Stimulated activated CD4-positive, alpha-beta T cell treated with anti-CD3 and anti-CD28 coated beads, Interleukin-12 subunit alpha, Interleukin-12 subunit beta, amount 100 ng/mL, for 48 hours (primary cell): ENCODE measurements at regions not wholly inside any gene's neighbourhood (a gene's known extent, or its start where the extent isn't known, plus 50 kb on each side); places are given as distances from the start of the nearest gene placed in this dataset.
"Not testable (repeated sequence)": the region's sequence is repeated elsewhere in the genome, so short reads cannot be mapped to it uniquely, and the experiment has no call there.

Experiments
- DNase-seq, 3 donors: peaks; one replicate each; pipeline ENCODE4 v3.0.0-alpha.2; 2020; ENCODE audit warnings: low read depth in 2 of 3, low spot score in 1 of 3

DNA sequence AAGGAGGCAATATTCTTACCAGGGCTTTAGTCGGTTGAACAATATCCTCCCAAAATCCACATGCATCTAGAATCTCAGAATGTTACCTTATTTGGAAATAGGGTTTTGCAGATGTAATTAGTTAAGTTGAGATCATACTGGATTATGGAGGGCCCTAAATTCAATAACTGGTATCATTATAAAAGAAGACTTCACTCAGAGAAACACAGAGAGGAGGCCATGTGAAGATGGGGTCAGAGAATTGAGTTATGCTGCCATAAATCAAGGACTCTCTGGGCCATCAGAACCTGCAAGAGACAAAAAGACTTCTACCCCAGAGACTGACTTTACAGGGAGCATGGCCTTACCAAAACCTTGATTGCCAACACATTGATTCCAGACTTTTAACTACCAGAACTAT lies 1611.1 kb downstream of the SLITRK5 start:
- DNase-seq: no peak

DNA sequence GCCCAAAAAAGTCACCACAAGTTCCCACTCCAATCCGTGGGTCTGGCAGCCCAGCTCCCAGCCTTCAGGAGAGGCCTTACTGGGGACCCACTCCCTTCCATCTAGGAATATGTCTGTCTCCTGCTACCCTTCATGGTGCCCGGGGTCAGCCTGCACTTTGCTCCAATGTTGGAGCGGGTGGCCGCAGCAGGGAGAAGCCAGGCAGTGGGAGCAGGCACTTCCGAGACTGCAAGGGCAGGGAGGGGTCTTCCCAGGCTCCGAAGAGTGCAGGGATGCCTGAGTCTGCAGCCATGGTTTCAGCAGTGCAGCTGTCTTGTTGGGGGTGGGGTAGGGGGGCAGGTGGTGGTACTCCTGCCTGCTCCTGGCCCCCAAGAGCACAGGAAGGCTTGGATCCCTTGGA lies 1616.2 kb downstream of the SLITRK5 start:
- no peak for DNase-seq

DNA sequence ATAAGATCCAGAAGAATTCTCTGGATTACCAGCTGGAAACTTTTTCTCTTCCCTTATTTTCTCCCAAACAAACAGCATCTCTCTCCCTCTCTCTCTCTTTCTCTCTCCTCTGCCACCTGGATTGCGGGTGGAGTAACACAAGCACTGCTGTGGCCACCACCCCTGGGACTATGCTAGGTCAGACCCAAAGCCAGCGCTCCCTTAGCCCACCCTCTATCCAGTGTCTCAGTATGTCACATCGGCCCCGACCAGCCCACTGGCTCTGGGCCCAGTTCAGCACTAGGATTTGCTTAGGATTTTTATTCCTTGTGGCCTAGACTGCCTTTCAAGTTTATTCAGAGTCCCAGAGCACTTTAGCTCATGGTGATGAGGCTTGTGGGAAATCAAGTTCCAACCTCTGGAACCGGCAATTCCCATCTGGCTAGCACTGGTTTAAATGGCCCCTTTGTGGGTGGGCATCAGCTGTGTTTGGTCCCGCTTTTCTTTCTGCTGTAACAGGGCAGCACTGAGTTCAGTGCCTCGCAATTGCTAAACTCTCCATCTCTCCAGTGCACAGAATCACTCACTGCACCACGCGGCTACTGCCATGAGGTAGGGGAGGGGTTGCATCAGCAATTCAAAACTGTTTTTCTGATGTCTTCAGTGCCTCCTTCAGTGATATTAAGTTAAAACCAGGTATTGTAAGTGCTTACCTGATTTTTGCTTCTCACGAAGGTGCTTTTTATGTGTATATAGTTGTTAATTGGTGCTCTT lies 1623.1 kb downstream of the SLITRK5 start:
- no peak for DNase-seq

DNA sequence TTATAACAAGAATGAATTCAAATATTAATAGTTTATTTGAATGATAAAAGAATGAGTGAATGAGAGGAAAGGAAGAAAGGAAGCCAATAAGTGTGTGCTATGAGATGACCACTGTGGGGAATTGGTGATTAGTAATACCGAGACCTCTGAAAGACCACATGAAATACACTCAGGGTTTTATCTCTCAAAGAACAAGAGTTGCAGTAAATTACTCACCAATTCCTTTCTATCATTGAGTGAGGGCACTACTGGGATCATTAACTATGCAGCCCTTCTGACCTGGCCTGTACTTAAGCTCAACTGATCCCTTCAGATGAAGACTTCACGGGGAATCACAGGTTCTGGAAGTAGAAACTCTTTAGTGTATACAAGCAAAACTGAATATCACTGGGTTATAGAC lies 1636.1 kb downstream of the SLITRK5 start:
- no peak for DNase-seq

DNA sequence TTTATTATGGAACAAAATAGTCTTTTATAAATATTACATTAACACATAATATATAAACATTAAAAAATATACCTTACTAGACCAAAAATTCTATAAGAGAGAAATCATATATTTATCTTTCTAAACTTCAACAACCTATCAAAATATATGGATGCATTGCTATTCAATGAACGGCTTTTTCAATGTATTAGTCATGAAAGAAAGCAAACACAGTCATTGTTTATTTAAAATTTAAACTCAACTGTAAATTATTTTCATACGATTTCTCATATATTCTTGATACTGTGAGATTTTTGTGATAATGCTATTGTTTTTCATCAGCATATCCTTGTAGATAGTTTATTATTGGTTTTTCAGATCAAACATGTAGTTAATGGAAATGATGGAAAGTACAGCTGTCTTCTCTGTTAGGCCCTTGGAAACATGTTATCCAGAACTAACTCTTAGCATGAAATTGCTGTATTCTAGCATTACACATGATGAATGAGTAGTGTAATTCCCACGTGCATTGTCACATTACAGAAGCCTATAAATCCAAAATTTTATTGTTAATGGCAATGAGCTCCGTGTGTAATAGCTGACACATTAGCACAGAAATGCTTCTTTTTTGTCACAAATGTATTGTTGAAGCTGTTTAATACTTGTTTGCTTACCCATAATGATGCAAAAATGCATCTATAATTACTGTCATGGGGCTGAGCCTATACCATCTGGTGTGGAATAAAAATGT lies 1639.9 kb downstream of the SLITRK5 start:
- no peak for DNase-seq

DNA sequence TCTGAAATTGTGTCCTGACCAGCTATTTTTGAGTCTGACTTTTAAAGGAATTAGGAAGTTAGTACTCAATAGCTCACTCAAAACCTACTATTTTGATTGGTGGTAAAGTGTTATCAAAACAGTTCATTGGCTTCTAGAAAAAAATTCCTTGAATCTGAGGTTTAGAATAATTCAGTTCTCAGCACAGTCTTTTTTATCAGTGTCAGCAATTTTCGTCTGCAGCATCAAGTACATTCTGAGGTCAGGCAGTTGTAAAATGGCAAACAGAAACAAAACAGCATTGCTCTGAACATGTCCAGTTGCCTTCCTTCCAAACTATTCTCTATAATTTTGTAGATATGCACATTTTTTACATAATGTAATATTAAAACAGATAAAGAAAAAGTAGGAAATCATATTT lies 1644.1 kb downstream of the SLITRK5 start:
- DNase-seq: no peak

DNA sequence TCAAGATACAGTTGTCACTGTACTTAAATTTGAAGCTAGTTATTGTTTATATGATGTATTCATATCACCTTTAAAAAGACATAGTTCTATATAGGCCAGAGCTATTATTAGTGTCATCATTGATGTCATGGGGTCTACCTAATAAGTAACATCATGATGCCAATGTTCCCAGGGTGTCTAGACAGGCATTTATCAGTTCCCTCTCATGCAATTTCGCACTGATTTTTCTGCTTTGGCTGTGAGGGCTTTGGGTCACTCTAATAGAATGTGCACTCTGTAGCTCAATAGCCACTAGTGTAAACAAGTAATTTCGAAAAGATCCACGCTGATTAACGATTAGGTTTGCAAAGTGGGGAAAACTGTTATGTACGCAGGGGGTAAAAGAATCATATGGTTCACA lies 1651.3 kb downstream of the SLITRK5 start:
- no peak for DNase-seq

DNA sequence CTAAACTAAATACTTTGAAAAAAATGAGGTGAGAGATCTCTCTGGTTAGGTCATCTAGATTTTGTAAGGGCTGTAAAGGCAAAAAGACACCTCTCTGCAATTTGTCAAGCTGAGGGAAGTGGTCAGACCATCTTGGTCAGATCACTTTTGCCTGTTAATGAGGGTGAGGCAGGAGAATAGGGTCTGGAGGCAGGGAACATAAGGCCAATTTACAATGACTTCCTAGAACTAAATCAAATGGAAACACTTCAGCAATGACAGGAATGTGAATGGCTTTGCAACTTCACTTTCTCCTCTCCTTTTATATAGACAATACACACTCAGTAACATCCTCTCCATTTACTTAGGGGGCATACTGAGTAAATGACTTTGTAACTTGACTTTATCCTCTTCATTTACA lies 1653.4 kb downstream of the SLITRK5 start:
- no peak for DNase-seq

DNA sequence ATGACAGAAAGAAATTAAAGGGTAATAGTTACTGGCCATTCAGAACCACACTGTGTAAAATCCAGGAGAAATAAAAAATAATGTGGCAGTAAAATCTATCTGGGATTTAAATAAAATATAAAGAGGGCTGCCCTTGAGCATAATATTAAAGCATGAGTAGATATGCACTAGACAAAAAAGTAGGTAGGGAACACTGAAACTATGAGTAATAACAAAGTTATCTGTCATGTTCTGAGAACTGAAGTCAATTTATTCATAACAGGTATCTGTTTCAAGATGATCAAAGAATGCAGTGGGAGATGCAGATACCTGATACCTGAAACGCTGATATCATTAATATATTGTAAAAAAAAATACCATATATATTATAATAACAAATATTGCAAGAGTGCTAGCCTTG lies 1672.0 kb downstream of the SLITRK5 start:
- DNase-seq: no peak

DNA sequence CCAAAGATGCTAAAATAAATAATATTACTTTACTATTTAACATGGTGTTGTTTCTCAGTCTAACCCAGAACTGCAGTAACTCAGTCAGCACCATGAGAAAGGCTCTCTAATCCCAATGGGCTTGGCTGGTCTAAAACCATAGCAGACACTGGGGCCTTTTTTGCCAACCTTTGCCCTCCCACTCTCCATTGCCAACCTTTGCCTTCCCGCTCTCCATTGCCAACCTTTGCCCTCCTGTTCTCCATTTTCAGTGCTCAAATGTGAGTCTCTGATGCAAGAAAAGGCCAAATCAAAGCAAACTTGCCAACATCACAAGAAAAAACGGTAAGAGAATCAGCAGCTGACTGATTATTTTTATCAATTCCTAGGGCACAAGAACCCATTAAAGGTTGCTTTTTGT lies 1681.2 kb downstream of the SLITRK5 start:
- no peak for DNase-seq

DNA sequence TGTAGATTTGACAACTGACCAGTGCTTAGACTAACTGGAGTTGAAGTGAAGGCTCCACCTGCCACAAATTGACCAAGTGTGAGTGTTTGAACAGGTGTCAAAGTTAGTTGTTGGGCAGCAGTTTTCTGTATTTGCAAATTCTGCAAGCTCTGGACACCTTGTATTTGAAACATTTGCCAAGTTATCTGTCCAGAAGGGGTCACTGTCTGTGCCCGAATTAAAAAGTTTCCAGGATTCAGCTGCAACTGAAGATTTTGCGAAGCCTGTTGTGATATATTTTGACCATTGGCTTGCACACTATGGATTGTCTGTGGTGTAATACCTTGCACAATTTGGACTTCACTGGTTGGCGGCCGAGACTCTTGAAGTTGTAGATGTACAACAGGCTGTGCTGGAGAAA lies 1690.7 kb downstream of the SLITRK5 start:
- no peak for DNase-seq

DNA sequence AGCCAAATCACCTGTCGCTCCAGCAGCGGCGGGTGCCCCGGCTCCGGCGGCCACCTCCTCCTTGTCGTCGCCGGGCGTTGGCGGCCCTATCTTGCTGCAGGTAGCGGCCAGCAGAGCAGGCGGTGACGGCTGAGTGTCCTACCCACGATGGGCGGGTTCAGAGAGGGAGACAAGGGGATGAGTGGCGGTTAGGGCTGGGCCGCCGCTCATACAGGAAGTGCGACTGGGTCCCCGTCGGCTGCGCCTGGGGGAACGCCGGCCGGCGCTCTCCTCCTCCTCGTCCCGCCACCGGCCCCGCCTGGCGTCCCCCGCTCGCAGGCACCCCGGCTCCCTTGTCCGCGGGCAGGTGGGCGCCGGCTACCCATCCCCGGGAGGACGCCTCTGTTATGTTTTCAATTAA lies 1692.0 kb downstream of the SLITRK5 start:
- DNase-seq: no peak

DNA sequence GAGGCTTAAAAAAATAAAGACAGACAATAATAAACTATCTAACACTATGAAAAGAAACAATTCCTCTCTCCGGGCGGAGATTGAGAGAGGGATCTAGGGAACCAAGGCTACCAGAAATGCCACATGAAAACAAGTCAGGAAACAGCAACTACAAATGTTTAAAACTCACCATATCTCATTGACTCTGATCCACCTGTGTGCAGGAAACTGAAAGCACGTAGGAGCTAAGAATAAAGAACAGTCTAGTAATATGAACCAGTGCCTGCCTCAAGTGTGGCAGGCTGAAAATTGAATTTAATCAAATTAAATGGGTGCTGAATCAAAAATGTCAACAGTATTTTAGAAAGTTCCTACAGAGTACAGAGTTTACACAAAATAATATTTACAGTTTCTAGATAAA lies 1701.0 kb downstream of the SLITRK5 start:
- no peak for DNase-seq

DNA sequence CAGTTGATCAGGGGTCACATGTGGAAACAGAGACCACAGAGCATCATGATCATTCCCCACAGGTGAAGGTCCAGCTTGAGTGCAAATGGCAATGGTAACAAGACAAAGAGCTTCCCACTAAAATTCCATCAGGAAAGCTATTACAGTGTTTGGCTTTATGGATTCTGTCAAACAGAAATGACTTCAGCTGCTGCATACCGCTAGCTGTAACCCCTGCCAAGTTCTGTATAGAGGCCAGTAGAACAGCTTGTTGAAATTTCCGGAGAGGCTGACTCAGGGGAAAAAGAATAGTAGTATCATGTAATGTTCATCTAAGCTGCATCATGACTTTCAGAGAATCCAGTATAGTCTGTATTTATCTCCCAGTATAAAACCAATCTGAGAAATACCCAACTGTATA lies 1704.7 kb downstream of the SLITRK5 start:
- no peak for DNase-seq

DNA sequence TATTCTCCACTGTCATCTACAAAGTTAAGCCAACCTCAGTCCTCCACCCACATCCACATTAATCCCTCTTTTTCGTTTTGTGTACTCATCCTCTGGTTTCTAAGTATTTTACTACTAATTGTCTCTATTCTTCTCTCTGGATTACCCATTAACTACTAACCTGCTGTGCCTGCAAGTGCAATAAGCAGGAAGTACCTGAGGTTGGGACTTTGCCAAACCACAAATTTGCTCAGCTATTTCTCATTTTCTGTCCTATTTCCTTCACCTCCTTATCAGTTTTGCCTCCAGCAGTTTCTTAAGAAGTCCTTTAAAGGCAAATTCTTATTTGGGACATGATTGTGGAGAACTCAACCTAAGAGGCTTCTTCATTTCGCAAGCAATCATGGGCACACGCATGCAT lies 1708.9 kb downstream of the SLITRK5 start:
- no peak for DNase-seq

DNA sequence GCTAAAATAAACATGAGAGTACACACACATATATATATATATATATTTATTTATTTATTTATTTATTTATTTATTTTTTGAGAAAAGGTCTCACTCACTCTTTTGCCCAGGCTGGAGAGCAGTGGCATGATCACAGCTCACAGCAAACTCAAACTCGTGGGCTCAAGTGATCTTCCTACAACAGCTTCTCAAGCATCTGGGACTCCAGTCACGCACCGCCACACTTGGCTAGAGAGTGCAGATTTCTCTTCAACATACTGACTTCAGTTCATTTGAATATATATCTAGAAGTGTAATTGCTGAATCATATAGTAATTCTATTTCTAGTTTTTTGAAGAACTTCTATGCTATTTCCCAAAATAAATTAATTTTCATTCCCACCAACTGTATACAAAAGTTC lies 1711.8 kb downstream of the SLITRK5 start:
- DNase-seq: no peak

DNA sequence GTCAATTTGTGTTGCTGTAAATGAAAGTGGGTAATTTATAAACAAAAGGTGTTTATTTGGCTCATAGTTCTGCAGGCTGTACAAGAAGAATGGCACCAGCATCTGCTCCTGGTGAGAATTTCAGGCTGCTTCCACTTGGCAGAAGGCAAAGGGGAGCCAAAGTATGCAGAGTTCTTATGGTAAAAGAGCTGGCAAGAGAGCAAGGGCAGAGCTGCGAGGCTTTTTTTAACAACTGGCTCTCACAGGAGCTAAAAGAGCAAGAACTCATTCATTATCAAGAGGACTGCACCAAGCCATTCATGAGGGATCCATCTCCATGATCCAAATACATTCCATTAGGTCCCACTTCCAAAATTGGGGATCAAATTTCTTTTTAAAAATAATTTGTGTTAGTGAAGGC lies 1712.7 kb downstream of the SLITRK5 start:
- no peak for DNase-seq

DNA sequence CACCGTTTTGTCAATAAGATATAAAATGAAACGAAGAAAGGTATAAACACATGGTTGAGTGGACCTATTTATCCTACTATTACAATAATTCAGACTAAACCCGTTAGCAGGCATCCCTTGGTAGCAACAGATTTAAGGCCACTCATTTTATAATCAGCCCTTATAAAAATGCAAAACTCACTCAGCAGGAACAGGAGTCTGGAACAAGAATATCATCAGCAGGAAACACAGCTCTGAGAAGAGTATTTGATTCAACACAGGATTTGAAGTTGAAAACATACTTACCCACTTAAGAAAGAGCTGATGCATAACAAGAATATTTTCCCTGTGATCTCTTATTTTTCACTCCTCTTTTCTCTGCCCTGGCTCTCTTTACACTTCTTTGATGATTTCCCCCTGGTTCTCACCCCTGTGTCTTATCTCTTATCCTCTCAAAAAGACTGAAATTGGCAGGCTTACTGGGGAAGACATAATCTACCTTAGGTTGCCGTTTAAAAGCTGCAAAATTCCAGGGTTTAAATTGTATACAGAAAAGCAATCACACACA lies 1722.7 kb downstream of the SLITRK5 start:
- no peak for DNase-seq

DNA sequence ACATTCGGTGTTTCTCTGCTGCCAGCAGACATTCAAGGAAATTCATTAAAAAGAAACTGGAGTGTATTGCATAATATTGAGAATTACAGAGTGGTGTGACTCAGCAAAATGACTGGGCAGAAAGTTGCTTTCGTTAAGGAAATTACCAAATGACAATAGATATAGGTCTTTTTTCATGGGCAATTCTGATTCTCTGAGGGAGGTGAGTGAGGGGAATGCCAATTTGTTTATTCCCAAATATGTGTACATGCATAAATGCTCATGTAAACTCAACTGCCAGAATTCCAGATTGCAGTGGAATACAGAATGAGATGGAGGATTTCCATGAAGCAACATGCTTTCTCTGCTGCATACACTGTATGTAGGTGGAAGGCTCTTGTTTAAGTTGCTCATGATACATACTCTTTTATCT lies 1730.1 kb downstream of the SLITRK5 start:
- DNase-seq: no peak

DNA sequence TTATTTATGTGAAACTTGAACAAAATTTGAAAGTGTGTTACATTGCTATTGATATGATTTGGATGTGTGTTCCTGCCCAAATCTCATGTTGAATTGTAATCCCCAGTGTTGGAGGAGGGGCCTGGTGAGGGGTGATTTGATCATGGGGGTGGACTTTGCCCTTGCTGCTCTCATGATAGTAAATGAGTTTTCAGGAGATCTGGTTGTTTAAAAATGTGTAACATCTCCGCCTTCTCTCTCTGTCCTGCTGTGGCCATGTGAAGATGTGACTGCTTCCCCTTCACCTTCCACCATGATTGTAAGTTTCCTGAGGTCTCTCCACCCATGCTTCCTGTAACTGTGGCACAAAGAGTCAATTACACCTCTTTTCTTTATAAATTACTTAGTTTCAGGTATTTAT lies 1731.0 kb downstream of the SLITRK5 start:
- DNase-seq: no peak

DNA sequence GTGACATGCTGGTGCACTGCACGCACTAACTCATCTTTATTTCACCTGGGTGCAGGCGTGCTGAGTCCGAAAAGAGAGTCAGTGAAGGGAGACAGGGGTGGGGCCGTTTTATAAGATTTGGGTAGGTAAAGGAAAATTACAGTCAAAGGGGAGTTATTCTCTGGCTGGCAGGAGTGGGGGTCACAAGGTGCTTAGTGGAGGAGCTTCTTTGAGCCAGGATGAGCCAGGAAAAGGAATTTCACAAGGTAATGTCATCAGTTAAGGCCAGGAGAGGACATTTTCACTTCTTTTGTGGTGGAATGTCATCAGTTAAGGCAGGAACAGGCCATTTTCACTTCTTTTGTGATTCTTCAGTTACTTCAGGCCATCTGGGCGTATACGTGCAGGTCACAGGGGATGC lies 1734.9 kb downstream of the SLITRK5 start:
- not testable (repeated sequence) for DNase-seq

DNA sequence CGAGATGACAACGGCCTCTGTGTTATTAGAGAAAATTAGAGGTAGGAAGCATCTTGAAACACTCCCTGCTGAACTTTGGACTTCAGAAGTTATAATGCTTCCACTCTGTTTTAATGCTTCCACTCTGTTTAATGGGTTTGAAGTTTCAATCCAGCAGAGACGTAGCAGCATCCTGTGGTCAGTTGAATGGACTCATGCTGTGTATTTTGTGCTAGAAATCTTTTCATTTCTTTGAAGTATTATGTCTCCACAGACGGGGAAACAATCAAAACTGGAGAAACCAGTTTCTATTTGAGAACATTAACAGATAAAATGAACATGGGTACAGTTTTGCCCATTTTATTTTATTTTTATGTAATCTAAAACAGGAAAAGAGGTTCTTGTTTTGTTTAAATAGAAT lies 1736.2 kb downstream of the SLITRK5 start:
- no peak for DNase-seq

DNA sequence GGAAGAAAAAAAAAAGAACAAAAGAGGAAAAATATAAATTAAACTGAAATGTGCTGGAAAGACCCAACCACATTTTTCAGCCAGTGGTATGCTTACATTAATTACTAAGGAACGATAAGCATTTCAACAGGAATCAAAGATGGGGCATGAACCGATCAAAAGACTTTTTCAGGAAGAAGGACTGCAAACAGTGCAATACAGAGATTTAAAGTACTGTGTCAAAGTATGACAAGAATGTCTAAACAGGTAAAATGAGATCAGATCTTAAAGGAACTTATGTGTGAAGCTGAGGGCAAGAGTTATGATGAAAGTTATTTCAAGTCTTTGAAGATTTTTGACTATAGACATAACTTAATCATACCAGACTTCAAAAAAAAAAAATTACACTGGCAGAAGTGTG lies 1761.8 kb downstream of the SLITRK5 start:
- DNase-seq: no peak
